ENCODE measurements at regions not wholly inside any gene's neighbourhood (a gene's known extent, or its start where the extent isn't known, plus 50 kb on each side); places are given as distances from the start of the nearest gene placed in this dataset.

GRCh38 chr5:164098979-164099378, 593.6 kb downstream of the MAT2B start:
- Histone ChIP-seq H3K27ac (ENCODE audit: low read length) (no peak overlapping the region), H3K4me3 (ENCODE audit: low read length) (no peak overlapping the region), H3K27me3 (ENCODE audit: insufficient read depth, low read depth, low read length) (no peaks in the 10 kb centered on the region), H2AFZ (ENCODE audit: low read depth, low read length) (no peak overlapping the region), H3F3A (ENCODE audit: insufficient read depth, low read length, poor library complexity, severe bottlenecking) (no peaks in the 10 kb centered on the region), H3K9me2 (ENCODE audit: insufficient read depth, low read length) (no peaks in the 10 kb centered on the region), H3K9ac (ENCODE audit: low read length) (no peak overlapping the region), H3K4me2 (ENCODE audit: low read length) (no peak overlapping the region), H4K20me1 (ENCODE audit: insufficient read depth) (no peaks in the 10 kb centered on the region), H3K79me2 (replicated peaks; ENCODE audit: insufficient read depth, low read length) (no peaks in the 10 kb centered on the region), H3K36me3 (ENCODE audit: insufficient read depth, low read length) (no peaks in the 10 kb centered on the region), H3K9me3 (ENCODE audit: low read length) (no peaks in the 10 kb centered on the region)
- no peak for TF ChIP-seq EZH2 (IDR thresholded peaks at IDR 0.05; ENCODE audit: borderline replicate concordance, insufficient read depth, low read length, poor library complexity, severe bottlenecking)
- no peak for TF ChIP-seq TAF1 (IDR thresholded peaks at IDR 0.05; ENCODE audit: low read depth)
- TF ChIP-seq EP300 (conservative IDR thresholded peaks at IDR 0.05; ENCODE audit: poor library complexity, severe bottlenecking), result peak; percentile 40
- TF ChIP-seq POLR2AphosphoS5 (IDR thresholded peaks at IDR 0.05), result peak; percentile 12
- no peak for TF ChIP-seq SMC3 (conservative IDR thresholded peaks at IDR 0.05; ENCODE audit: poor library complexity)
- TF ChIP-seq, protein P1, sequence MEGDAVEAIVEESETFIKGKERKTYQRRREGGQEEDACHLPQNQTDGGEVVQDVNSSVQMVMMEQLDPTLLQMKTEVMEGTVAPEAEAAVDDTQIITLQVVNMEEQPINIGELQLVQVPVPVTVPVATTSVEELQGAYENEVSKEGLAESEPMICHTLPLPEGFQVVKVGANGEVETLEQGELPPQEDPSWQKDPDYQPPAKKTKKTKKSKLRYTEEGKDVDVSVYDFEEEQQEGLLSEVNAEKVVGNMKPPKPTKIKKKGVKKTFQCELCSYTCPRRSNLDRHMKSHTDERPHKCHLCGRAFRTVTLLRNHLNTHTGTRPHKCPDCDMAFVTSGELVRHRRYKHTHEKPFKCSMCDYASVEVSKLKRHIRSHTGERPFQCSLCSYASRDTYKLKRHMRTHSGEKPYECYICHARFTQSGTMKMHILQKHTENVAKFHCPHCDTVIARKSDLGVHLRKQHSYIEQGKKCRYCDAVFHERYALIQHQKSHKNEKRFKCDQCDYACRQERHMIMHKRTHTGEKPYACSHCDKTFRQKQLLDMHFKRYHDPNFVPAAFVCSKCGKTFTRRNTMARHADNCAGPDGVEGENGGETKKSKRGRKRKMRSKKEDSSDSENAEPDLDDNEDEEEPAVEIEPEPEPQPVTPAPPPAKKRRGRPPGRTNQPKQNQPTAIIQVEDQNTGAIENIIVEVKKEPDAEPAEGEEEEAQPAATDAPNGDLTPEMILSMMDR (IDR thresholded peaks at IDR 0.05; ENCODE audit: poor library complexity, severe bottlenecking), result no peak
- no peak for TF ChIP-seq REST (IDR thresholded peaks at IDR 0.05; ENCODE audit: borderline replicate concordance)
- no peak for TF ChIP-seq MXI1 (conservative IDR thresholded peaks at IDR 0.05; ENCODE audit: poor library complexity, severe bottlenecking)
- no peak for TF ChIP-seq RAD21 (conservative IDR thresholded peaks at IDR 0.05)

- Histone ChIP-seq H3F3A (ENCODE audit: insufficient read depth, low read length, poor library complexity, severe bottlenecking) (no peaks in the 10 kb centered on the region), H3K9ac (ENCODE audit: low read length) (no peak overlapping the region), H4K20me1 (ENCODE audit: insufficient read depth) (no peaks in the 10 kb centered on the region), H3K27ac (ENCODE audit: low read length) (no peak overlapping the region), H3K27me3 (ENCODE audit: insufficient read depth, low read depth, low read length) (no peaks in the 10 kb centered on the region), H3K36me3 (ENCODE audit: insufficient read depth, low read length) (no peaks in the 10 kb centered on the region), H3K4me3 (ENCODE audit: low read length) (no peak overlapping the region), H3K9me3 (ENCODE audit: low read length) (no peaks in the 10 kb centered on the region), H3K4me2 (ENCODE audit: low read length) (no peak overlapping the region), H3K9me2 (ENCODE audit: insufficient read depth, low read length) (no peaks in the 10 kb centered on the region), H3K79me2 (replicated peaks; ENCODE audit: insufficient read depth, low read length) (no peaks in the 10 kb centered on the region), H2AFZ (ENCODE audit: low read depth, low read length) (no peak overlapping the region)
- TF ChIP-seq POLR2AphosphoS5 (IDR thresholded peaks at IDR 0.05), result no peak
- no peak for TF ChIP-seq MXI1 (conservative IDR thresholded peaks at IDR 0.05; ENCODE audit: poor library complexity, severe bottlenecking)
- no peak for TF ChIP-seq EZH2 (IDR thresholded peaks at IDR 0.05; ENCODE audit: borderline replicate concordance, insufficient read depth, low read length, poor library complexity, severe bottlenecking)
- TF ChIP-seq RAD21 (conservative IDR thresholded peaks at IDR 0.05), result no peak
Observed at GRCh38 chr5:164115420-164115819, 610.0 kb downstream of the MAT2B start.
